ENCODE measurements at regions not wholly inside any gene's neighbourhood (a gene's known extent, or its start where the extent isn't known, plus 50 kb on each side); places are given as distances from the start of the nearest gene placed in this dataset.

DNA sequence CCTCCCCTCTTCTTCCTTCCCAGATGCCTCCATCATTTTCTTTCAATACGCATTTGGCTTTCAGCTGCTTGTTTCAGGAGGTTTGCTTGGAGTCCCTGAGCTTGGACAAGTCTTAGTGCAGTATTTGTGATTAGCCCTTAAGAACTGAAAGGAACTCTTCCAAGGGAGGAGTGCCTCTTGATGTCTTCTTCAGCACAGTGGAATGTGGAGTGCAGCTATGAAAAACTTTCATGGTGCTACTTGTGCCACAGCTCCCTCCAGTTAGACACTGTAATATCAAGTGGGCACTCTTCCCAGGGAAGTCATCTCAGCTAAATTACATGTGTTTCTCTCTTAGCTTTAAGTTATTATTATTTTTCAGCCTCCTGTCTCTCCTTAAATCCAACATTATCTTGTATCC lies 173.1 kb downstream of the NECTIN3 start:
- no peak for DNase-seq

- DNase-seq: no peak
Observed at GRCh38 chr3:111246967-111247760, 175.5 kb downstream of the NECTIN3 start.

GRCh38 chr3:111248406-111248805 lies 176.8 kb downstream of the NECTIN3 start:
- no peak for DNase-seq

GRCh38 chr3:111249421-111249820 lies 177.8 kb downstream of the NECTIN3 start:
- DNase-seq: no peak

DNA sequence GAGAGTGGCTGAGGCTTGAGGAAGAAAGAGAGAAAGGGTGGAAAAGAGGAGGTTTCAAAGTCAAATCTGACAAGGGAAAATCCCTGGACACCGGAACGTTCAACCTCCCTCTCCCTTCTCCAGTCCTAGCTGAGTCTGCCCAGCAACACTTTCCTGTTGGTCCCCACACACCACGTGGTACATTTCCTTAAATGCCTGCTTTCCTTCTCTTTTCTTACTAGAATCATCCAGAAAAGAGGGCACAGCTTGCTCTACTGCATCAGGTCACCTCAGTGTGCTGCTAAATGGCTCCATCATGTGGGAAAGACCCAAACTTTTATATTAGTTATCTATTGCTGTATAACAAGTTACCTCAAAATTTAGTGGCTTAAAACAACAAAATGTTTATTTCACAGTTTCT lies 181.2 kb downstream of the NECTIN3 start:
- no peak for DNase-seq

GRCh38 chr3:111253733-111254132 lies 182.1 kb downstream of the NECTIN3 start:
- DNase-seq: no peak

DNA sequence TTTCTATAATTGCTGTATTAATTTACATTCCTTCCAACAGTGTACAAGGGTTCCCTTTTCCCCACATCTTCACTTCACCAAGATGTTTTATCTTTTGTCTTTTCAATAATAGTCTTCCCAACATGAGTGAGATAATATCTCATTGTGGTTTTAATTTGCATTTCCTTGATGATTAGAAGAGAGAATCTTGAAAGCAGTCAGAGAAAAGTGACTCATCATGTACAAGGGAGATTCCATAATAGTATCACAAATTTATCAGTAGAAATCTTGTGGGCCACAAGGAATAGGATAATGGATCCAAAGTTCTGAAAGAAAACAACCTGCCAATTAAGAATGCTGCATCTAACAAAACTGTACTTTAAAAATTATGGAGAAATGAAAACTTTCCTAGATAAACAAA lies 189.3 kb downstream of the NECTIN3 start:
- no peak for DNase-seq

DNA sequence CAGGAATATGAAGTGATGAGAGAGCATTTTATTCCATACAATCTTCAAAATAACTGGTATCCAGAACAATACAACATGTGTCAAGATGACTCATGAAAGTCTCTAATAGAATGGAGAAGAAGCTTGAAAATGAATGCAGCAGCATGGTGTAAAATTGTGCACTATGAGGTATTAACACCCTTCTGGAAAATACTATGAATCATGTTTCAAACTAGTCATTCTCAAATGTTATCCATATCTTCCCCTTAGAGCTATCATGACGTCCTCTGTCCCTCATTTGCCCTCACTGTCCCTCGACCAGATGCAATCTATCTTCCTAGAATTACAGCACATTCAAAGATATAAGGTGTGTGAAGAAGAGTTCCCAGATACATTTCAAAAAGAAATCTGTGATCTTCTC lies 198.2 kb downstream of the NECTIN3 start:
- no peak for DNase-seq

- DNase-seq: no peak
Observed at GRCh38 chr3:111277226-111277625, 205.6 kb downstream of the NECTIN3 start.

- no peak for DNase-seq
Observed at GRCh38 chr3:111278959-111279358, 207.3 kb downstream of the NECTIN3 start.

DNA sequence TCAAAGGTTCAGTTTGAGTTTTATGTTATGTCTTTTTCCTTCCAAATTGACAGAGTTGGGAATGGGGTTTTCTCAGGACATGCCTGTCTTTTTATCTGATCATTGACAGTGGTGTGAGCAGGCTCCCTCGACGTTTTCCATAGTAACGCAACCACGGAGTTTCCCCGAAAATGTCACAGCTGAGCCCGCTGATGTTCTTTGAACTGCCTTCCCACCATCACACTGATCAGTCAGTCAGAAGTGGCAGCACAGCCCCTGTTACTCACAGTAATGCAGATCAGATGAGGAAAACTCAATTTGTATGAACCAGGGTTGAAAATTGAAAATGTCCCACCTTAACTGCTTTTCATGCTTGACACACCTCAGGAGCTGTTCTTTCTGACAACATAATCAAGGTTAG lies 210.4 kb downstream of the NECTIN3 start:
- DNase-seq: no peak

DNA sequence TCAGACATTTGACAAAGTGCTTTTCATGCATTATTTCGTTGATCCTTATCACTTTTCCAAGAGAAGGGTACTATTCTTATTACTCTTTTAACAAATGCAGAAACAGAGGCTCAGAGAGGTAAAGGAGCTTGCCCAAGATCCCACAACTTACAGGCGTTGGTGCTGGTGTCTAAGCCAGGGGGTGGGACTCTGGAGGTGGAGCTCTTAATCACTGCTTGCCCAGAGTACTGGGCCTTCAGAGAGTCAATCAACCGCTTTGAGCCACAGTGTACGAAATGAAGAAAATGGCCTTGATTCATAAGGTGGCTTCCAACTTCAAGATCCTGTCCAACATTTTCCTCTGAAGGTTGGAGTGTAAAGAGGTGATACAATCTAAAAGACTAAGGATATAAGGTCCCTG lies 211.5 kb downstream of the NECTIN3 start:
- no peak for DNase-seq

- DNase-seq: no peak
Observed at GRCh38 chr3:111284503-111285183, 213.0 kb downstream of the NECTIN3 start.

DNA sequence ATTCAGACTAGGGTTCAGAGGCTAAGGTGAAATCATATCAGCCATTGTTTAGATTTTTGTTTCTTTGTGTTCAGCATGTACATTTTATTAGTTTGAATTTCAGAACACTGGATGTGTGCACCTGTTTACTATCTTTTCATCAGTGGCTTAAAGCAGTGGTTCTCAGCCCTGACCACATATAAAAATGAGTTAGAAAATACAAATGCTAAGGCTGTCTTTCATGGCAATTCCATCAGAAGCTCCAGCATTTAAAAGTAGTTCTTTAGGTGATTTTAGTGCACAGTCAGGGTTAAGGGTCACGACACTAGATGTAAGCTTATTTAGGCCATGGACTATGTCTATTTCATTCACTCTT lies 213.5 kb downstream of the NECTIN3 start:
- no peak for DNase-seq

DNA sequence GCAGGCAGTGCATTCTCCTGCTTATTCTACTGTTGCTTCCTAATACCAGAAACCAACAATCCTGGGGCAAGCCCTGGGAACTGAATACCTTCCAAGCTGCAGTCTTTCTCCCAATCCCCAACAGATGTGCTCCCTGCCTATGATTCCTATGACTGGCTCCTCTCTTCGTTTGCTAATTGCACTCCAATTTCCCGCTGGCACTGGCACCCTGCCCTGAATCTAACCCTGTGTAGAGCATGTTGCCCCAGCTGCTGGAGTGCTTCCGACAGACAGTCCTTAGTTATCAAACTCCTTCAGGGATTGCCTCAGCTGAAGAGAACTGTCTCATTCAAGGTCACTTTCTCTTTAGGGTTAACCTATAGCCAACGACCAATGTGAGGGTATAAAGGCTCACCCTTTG lies 214.1 kb downstream of the NECTIN3 start:
- DNase-seq: peak; percentile 32

DNA sequence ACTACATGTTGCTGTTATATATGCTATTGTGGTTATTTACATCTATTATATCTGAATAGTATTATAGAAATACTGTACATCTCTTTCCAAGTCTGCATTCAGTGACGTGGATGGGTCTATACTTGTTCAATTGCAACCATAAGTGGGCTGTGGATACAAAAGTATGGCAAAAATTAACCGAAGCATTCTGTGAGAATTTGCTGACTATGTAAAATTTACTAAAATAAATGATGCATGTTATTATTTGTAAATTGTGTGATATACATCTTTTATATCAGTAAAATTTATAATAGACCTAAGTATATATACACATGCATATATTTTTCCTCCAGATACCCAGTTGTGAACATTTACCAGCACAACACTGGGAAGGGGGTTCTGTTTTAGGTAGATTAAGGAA lies 215.1 kb downstream of the NECTIN3 start:
- no peak for DNase-seq

DNA sequence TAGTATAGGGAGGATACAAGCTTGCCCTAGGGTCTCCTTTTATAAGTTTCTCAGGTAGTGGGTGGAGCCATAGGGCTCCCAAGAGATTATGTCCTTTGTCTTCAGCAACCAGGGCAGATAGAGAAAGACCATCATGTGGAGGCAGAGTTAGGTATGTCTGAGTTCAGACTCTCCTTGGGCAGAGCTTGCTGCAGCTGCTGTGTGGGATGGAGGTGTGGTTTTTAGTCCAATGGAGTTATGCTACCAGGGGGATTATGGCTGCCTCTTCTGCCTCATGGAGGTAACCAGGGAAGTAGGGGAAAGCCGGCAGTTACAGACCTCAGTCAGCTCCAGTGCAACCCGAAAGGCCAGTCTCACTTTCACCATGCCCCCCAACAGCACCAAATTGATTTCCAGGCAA lies 220.5 kb downstream of the NECTIN3 start:
- DNase-seq: no peak

DNA sequence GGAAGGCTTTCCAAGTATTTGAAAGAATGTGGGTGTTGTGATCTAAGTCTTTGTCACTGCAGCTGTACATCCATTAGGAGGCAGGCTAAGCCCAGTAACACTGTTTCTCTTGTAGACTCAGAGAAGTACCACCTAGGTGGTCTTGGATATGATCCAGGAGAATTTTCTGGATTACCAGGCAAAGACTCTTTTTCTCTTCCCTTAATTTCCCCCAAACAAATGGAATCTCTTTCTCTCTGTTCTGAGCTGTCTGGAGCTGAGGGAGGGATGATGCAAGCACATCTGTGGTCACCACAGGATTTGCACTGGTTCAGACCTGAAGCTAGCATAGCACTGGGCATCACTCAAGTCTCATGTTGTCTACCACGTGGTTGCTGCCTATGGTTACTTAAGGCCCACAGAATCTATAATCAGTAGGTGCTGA lies 227.6 kb downstream of the NECTIN3 start:
- DNase-seq: no peak

- no peak for DNase-seq
Observed at GRCh38 chr3:111301238-111301798, 229.7 kb downstream of the NECTIN3 start.

- DNase-seq: no peak
Observed at GRCh38 chr3:111302063-111302462, 230.4 kb downstream of the NECTIN3 start.

- DNase-seq: no peak
Observed at GRCh38 chr3:111303760-111304159, 232.1 kb downstream of the NECTIN3 start.

DNA sequence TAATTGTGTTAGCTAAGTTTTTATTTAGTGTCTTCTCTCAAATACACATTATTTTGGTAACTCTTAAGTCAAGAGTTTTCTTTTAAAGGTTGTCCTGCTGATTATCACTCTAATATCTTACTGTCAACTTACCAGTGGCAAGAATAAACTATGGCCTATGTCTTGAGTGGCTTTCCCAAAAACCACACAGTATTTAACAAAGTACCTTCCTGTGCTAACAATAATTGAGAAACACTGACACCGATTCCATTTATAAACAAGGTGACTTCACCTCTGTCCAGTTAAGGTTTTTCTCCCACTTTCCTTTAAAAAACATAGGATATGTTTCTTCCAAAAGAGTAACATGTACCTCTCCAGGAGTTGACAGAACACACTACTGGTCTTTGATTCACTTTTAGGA lies 234.3 kb upstream of the CD96 start:
- no peak for DNase-seq

DNA sequence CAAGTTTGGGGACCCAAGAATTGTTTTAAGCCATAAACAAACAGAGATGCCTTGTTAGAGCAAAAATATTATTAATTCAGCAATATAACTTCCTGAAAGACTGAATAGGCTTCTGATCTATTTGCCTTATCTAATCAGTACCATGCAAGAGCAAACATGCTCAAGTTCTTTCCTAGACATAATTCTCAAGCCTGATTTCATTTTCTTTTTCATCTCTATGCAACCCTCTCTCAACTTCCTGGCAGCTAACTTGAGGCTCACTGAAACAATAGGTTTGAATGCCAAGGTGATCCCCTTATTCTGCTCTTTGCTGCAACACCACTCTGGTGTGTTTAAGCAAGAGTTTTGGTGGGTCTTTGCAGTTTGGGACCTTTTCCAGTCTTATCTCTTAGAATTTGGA lies 230.9 kb upstream of the CD96 start:
- no peak for DNase-seq

DNA sequence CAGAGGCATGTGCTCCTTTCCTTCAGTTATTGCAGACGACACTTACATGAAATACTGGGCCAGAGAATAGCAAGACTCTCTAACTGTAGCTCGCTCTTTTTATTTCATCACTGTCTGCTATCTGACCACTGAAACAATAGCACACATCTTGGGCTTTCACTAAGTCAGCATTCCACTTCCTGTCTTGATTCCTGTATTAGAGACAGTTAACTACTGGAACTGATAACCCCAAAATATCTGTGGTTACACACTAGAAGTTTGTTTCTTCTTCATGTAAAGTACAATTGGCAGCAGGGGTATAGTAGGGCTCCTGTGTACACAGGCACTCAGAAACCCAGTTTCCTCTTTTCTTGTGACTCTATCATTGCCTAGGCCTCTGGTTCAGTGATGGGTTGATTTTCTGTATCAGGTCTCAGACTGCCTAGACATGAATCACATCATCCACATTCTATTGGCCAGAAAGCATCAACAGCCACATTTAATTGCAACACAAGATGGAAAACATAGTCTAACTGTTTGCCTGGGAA lies 230.2 kb upstream of the CD96 start:
- no peak for DNase-seq
